ENCODE measurements at regions not wholly inside any gene's neighbourhood (a gene's known extent, or its start where the extent isn't known, plus 50 kb on each side); places are given as distances from the start of the nearest gene placed in this dataset.

- ATAC-seq: no peak
- no peak overlapping the region for H3K4me3 ChIP-seq
- TF ChIP-seq FOSL2 (IDR thresholded peaks at IDR 0.05) (no peak), FOSL2 (CRISPR knock-in tag; IDR thresholded peaks at IDR 0.05) (no peak), MAFK (IDR thresholded peaks at IDR 0.05; ENCODE audit: partially characterized antibody) (no peak), HES2 (IDR thresholded peaks at IDR 0.05) (no peak), ATOH8 (CRISPR knock-in tag; IDR thresholded peaks at IDR 0.05; ENCODE audit: low read depth) (no peak), MYC (IDR thresholded peaks at IDR 0.05; ENCODE audit: borderline replicate concordance, low read length) (no peak), ZSCAN20 (CRISPR knock-in tag; IDR thresholded peaks at IDR 0.05) (no peak)
- no peak overlapping the region for H3K4me2 ChIP-seq
- H3K27ac ChIP-seq: no peak overlapping the region
- no peak for DNase-seq (ENCODE audit: low read depth in 1 of 2, low spot score in 1 of 2)
- no peaks in the 10 kb centered on the region for H3K9me3 ChIP-seq
- ChIA-PET CTCF (no interaction called here), POLR2A (no interaction called here)
- FAIRE-seq: no peak
- WGBS (ENCODE audit: missing lambda C conversion rate): 75% methylated on average over 2 of the region's 2 CpGs
- H3K4me1 ChIP-seq: no peaks in the 10 kb centered on the region
Observed at GRCh38 chr18:25881149-25881548, 209.3 kb downstream of the SS18 start.

- no peak for ATAC-seq
- peak; percentile 34 for TF ChIP-seq ZC3H11A (IDR thresholded peaks at IDR 0.05)
- TF ChIP-seq SREBF2 (IDR thresholded peaks at IDR 0.05): no peak
- no peak for TF ChIP-seq KDM1A (IDR thresholded peaks at IDR 0.05; ENCODE audit: low read depth)
- FAIRE-seq: no peak
- ChIA-PET CTCF (no interaction called here), POLR2A (no interaction called here)
- no peak overlapping the region for H3K4me3 ChIP-seq
- H3K4me1 ChIP-seq: no peaks in the 10 kb centered on the region
- no peak overlapping the region for H3K4me2 ChIP-seq
- whole genome bisulfite sequencing (ENCODE audit: missing lambda C conversion rate): 35% methylated on average over 3 of the region's 3 CpGs
- H3K9me3 ChIP-seq: no peaks in the 10 kb centered on the region
- DNase-seq (ENCODE audit: low read depth in 1 of 2, low spot score in 1 of 2): no peak
- H3K27ac ChIP-seq: no peak overlapping the region
Observed at GRCh38 chr18:25880441-25880840, 210.0 kb downstream of the SS18 start.

GRCh38 chr18:25876330-25876948 is 214.0 kb downstream of the SS18 start:
- POLR2A ChIA-PET: no interaction called here
- Histone ChIP-seq H3K4me1 (no peaks in the 10 kb centered on the region), H3K4me3 (no peak overlapping the region), H3K4me2 (no peak overlapping the region), H3K27ac (no peak overlapping the region), H3K9me3 (no peaks in the 10 kb centered on the region)
- no peak for TF ChIP-seq RFX5 (IDR thresholded peaks at IDR 0.05)
- TF ChIP-seq HOXB13 (CRISPR knock-in tag; IDR thresholded peaks at IDR 0.05; ENCODE audit: low read depth): no peak
- TF ChIP-seq CBX2 (IDR thresholded peaks at IDR 0.05; ENCODE audit: borderline replicate concordance, low read depth): no peak
- no peak for TF ChIP-seq EHMT2 (IDR thresholded peaks at IDR 0.05; ENCODE audit: low read depth)
- no peak for TF ChIP-seq BCL3 (IDR thresholded peaks at IDR 0.05)
- TF ChIP-seq JUNB (IDR thresholded peaks at IDR 0.05): no peak
- TF ChIP-seq MAZ (IDR thresholded peaks at IDR 0.05; ENCODE audit: borderline replicate concordance, low read depth, low read length): no peak
- no peak for TF ChIP-seq RAD21 (conservative IDR thresholded peaks at IDR 0.05 in 1 of 2, IDR thresholded peaks at IDR 0.05 in 1 of 2)
- TF ChIP-seq FOSB (CRISPR knock-in tag; IDR thresholded peaks at IDR 0.05): no peak
- TF ChIP-seq RARB (CRISPR knock-in tag; IDR thresholded peaks at IDR 0.05): no peak
- TF ChIP-seq TP53 (CRISPR knock-in tag; IDR thresholded peaks at IDR 0.05): no peak
- no peak for TF ChIP-seq SMC3 (IDR thresholded peaks at IDR 0.05)
- TF ChIP-seq JUN (IDR thresholded peaks at IDR 0.05): no peak
- TF ChIP-seq ELK1 (IDR thresholded peaks at IDR 0.05; ENCODE audit: low read depth, low read length): no peak
- no peak for TF ChIP-seq REST (IDR thresholded peaks at IDR 0.05)
- WGBS (ENCODE audit: missing lambda C conversion rate): under 1% methylated on average over 7 of the region's 7 CpGs
- FAIRE-seq (no peak), ATAC-seq (no peak), DNase-seq (ENCODE audit: low read depth in 1 of 2, low spot score in 1 of 2) (no peak)
- CTCF ChIA-PET: no interaction called here

All from A549 (cell line).